B cell (primary cell): ENCODE measurements at regions not wholly inside any gene's neighbourhood (a gene's known extent, or its start where the extent isn't known, plus 50 kb on each side); places are given as distances from the start of the nearest gene placed in this dataset.

Source experiments
- ATAC-seq: fragments of 200-7000 bp; cut with Tn5 transposase; one replicate; pipeline ENCODE4 v1.10.0; 2021; ENCODE audit warnings: low read depth, mild to moderate bottlenecking, moderate number of reproducible peaks, moderate library complexity
- CTCF ChIA-PET: fragments of 350-600 bp; sonication (Branson Sonifier 250); formaldehyde crosslinking; loops from one replicate; lab custom pipeline; 2021; ENCODE audit warnings: antibody characterized with exemption, inconsistent platforms; lab: Charles Lee
- POLR2A ChIA-PET: fragments of 350-600 bp; sonication (Branson Sonifier 250); formaldehyde crosslinking; loops from one replicate; lab custom pipeline; 2021; ENCODE audit warnings: antibody characterized with exemption; lab: Charles Lee
- DNase-seq: peaks from one replicate; pipeline ENCODE4 v3.0.0; 2013
- H2AFZ ChIP-seq: 2 replicates; pipeline ENCODE4 v1.6.1; 2012; ENCODE audit warnings: mild to moderate bottlenecking, low read depth, low read length; ENCODE audit not compliant: insufficient read depth, poor library complexity, severe bottlenecking
- H3K27ac ChIP-seq, 2 donors: 1 replicate in 1 of 2; 2 replicates in 1 of 2; pipeline ENCODE4 v1.5.1; 2012 to 2013; ENCODE audit warnings: low read length in 2 of 2, mild to moderate bottlenecking in 2 of 2, moderate library complexity in 1 of 2
- H3K27me3 ChIP-seq, 4 experiments: fragments of 200-600 bp in 1 of 4; sonication (generic) in 1 of 4; replicated peaks in 1 of 4; 1 replicate in 2 of 4; 2 replicates in 2 of 4; pipeline versions ENCODE4 v1.6.1 to v1.7.0; 2013 to 2016; ENCODE audit warnings: low read length in 3 of 4, mild to moderate bottlenecking in 2 of 4, mixed read lengths in 1 of 4, moderate library complexity in 1 of 4; ENCODE audit not compliant: insufficient read depth in 4 of 4, control insufficient read depth in 3 of 4; ENCODE audit errors: control extremely low read depth in 1 of 4
- H3K36me3 ChIP-seq, 2 experiments: replicated peaks in 1 of 2; 1 replicate in 1 of 2; 2 replicates in 1 of 2; pipeline versions ENCODE4 v1.6.1 to v1.7.1; 2013; ENCODE audit warnings: low read length in 1 of 2; ENCODE audit not compliant: insufficient read depth in 2 of 2, control insufficient read depth in 1 of 2; ENCODE audit errors: control extremely low read depth in 1 of 2, extremely low read depth in 1 of 2
- H3K4me1 ChIP-seq, 2 donors: fragments of 200-600 bp in 1 of 2; sonication (generic) in 1 of 2; 1 replicate in 1 of 2; 2 replicates in 1 of 2; pipeline versions ENCODE4 v1.5.1 to v1.6.1; 2013 to 2017; ENCODE audit warnings: low read length in 2 of 2; ENCODE audit not compliant: control insufficient read depth in 2 of 2, insufficient read depth in 2 of 2
- H3K4me2 ChIP-seq: replicated peaks from 2 replicates; pipeline ENCODE3; 2012; ENCODE audit warnings: mild to moderate bottlenecking, low read depth, low read length; ENCODE audit not compliant: poor library complexity, severe bottlenecking
- H3K4me3 ChIP-seq, 5 experiments: fragments of 200-600 bp in 1 of 5; sonication (generic) in 1 of 5; 1 replicate in 3 of 5; 2 replicates in 2 of 5; pipeline versions ENCODE4 v1.5.1 to v1.7.0; 2011 to 2016; ENCODE audit warnings: low read length in 4 of 5, mild to moderate bottlenecking in 4 of 5, low read depth in 2 of 5, control low read depth in 1 of 5, moderate library complexity in 1 of 5; ENCODE audit not compliant: insufficient read depth in 1 of 5; ENCODE audit errors: control extremely low read depth in 1 of 5, extremely low read depth in 1 of 5
- H3K79me2 ChIP-seq: fragments of 200-600 bp; sonication (generic); one replicate; pipeline ENCODE4 v1.6.0; 2016; ENCODE audit warnings: low read length; ENCODE audit not compliant: control insufficient read depth, insufficient read depth
- H3K9ac ChIP-seq: fragments of 200-600 bp; sonication (generic); 2 replicates; pipeline ENCODE4 v1.6.1; 2017; ENCODE audit warnings: mild to moderate bottlenecking, low read length, moderate library complexity
- H3K9me3 ChIP-seq, 3 donors: one replicate each; pipeline versions ENCODE4 v1.6.1 to v1.7.1; 2013; ENCODE audit warnings: low read length in 2 of 3; ENCODE audit not compliant: control insufficient read depth in 2 of 3, insufficient read depth in 1 of 3; ENCODE audit errors: control extremely low read depth in 1 of 3
- H4K20me1 ChIP-seq: 2 replicates; pipeline ENCODE4 v1.6.0; 2012; ENCODE audit warnings: mild to moderate bottlenecking, low read length; ENCODE audit not compliant: insufficient read depth, control insufficient read depth, poor library complexity, severe bottlenecking
- H3K27ac Mint-ChIP-seq: one replicate; pipeline ENCODE4 v1.8.0; 2021; ENCODE audit warnings: mixed read lengths
- H3K27me3 Mint-ChIP-seq: one replicate; pipeline ENCODE4 v1.8.0; 2021; ENCODE audit warnings: mixed read lengths
- H3K4me1 Mint-ChIP-seq: one replicate; pipeline ENCODE4 v1.8.0; 2021; ENCODE audit warnings: mixed read lengths
- H3K4me3 Mint-ChIP-seq: one replicate; pipeline ENCODE4 v1.8.0; 2021; ENCODE audit warnings: mixed read lengths
- H3K9me3 Mint-ChIP-seq: one replicate; pipeline ENCODE4 v1.8.0; 2022; ENCODE audit warnings: mixed read lengths; ENCODE audit not compliant: insufficient read depth
- CTCF ChIP-seq: fragments of 200-600 bp; IDR thresholded peaks from one replicate; pipeline ENCODE4 v1.8.0; 2022; ENCODE audit warnings: antibody characterized with exemption, mild to moderate bottlenecking
- EZH2 ChIP-seq: IDR thresholded peaks from 2 replicates; pipeline ENCODE4 v1.6.1; 2012; ENCODE audit warnings: borderline replicate concordance, low read depth, mild to moderate bottlenecking, moderate library complexity, low read length; ENCODE audit not compliant: insufficient read depth, poor library complexity, severe bottlenecking
- WGBS: methylation state at CpG from one replicate; pipeline ENCODE4 v1.1.5; 2013; ENCODE audit warnings: missing lambda C conversion rate; ENCODE audit not compliant: insufficient coverage; 5-methylcytosine and 5-hydroxymethylcytosine counted together
- intact Hi-C: fragments of 100-400 bp; cut with micrococcal nuclease; formaldehyde crosslinking; loops from one replicate; pipeline ENCODE4 v1.10.0; 2022

GRCh38 chr19:28843761-28844492 is 369.0 kb downstream of the UQCRFS1 start:
- H4K20me1 ChIP-seq: no peaks in the 10 kb centered on the region
- no peaks in the 10 kb centered on the region for H3K9me3 Mint-ChIP-seq
- H3K4me3 ChIP-seq: no peak overlapping the region
- CTCF ChIA-PET: no interaction called here
- no peak overlapping the region for H2AFZ ChIP-seq
- intact Hi-C loops: no loop called here
- no peak for ATAC-seq
- H3K27ac Mint-ChIP-seq: no peak overlapping the region
- DNase-seq: no peak
- no peak overlapping the region for H3K27ac ChIP-seq
- H3K4me1 Mint-ChIP-seq: no peaks in the 10 kb centered on the region
- POLR2A ChIA-PET: no interaction called here
- no peaks in the 10 kb centered on the region for H3K36me3 ChIP-seq
- H3K4me2 ChIP-seq: no peak overlapping the region
- TF ChIP-seq EZH2 (no peak), CTCF (no peak)
- H3K27me3 ChIP-seq: no peaks in the 10 kb centered on the region
- H3K9me3 ChIP-seq: peaks cover 0 to 8% (median 5%) of the 10 kb centered on the region in 3 donors
- no peak overlapping the region for H3K4me3 Mint-ChIP-seq
- no peaks in the 10 kb centered on the region for H3K27me3 Mint-ChIP-seq
- WGBS: 83% methylated on average over 2 of the region's 6 CpGs
- H3K9ac ChIP-seq: no peak overlapping the region
- H3K4me1 ChIP-seq: no peaks in the 10 kb centered on the region
- no peaks in the 10 kb centered on the region for H3K79me2 ChIP-seq

DNA sequence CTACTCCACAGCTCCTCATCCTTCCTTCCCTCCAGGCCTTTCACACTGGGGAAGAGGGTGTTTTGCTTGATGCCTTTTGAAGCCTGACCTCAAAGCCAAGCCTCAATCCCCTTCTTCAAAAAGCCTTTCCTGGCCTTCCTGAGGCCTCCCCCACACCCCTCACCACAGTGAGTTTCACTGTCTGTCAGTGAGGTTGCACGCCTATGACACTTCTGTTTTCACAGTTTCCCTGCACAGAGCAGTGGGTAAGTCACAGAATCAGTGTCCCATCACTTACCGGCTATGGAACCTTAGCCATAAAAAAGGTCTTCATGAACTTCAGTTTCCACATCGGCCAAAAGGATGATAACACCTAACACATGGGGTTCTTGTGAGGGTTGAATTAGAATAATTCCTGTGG is 371.4 kb downstream of the UQCRFS1 start:
- H3K4me2 ChIP-seq: no peak overlapping the region
- H3K79me2 ChIP-seq: no peaks in the 10 kb centered on the region
- H2AFZ ChIP-seq: no peak overlapping the region
- DNase-seq: no peak
- H3K4me1 ChIP-seq: no peaks in the 10 kb centered on the region
- H3K9ac ChIP-seq: no peak overlapping the region
- Mint-ChIP-seq H3K9me3 (no peaks in the 10 kb centered on the region), H3K27ac (no peak overlapping the region), H3K4me1 (no peaks in the 10 kb centered on the region), H3K27me3 (no peaks in the 10 kb centered on the region), H3K4me3 (no peak overlapping the region)
- H3K27ac ChIP-seq: no peak overlapping the region
- H3K9me3 ChIP-seq: peaks cover 0 to 9% (median 0%) of the 10 kb centered on the region in 3 donors
- ChIA-PET CTCF (no interaction called here), POLR2A (no interaction called here)
- TF ChIP-seq CTCF (no peak), EZH2 (no peak)
- no peaks in the 10 kb centered on the region for H3K27me3 ChIP-seq
- 79% methylated on average over 2 of the region's 3 CpGs for WGBS
- H3K4me3 ChIP-seq: no peak overlapping the region
- no peaks in the 10 kb centered on the region for H3K36me3 ChIP-seq
- intact Hi-C loops: no loop called here
- no peak for ATAC-seq
- H4K20me1 ChIP-seq: no peaks in the 10 kb centered on the region
